LNCAP (cell line): ENCODE measurements at regions not wholly inside any gene's neighbourhood (a gene's known extent, or its start where the extent isn't known, plus 50 kb on each side); places are given as distances from the start of the nearest gene placed in this dataset.

ENCODE experiments used
- CTCF ChIP-seq: fragments of 450-650 bp; IDR thresholded peaks from 2 replicates; pipeline ENCODE4 v1.5.1; 2017; ENCODE audit warnings: mild to moderate bottlenecking

GRCh38 chr1:47709019-47709871, 271.4 kb downstream of the FOXD2 start:
- no peak for TF ChIP-seq CTCF

GRCh38 chr1:47709872-47710231, 272.0 kb downstream of the FOXD2 start:
- TF ChIP-seq CTCF = no peak

- TF ChIP-seq CTCF = peak; percentile 99
These were observed 272.7 kb downstream of the FOXD2 start for GRCh38 chr1:47710329-47711071.
